Esophagus muscularis mucosa (tissue), 4 donors: ENCODE measurements at regions not wholly inside any gene's neighbourhood (a gene's known extent, or its start where the extent isn't known, plus 50 kb on each side); places are given as distances from the start of the nearest gene placed in this dataset.

Source experiments
- CTCF ChIP-seq, 3 experiments: fragments of 200-600 bp in 2 of 3; fragments of 450-650 bp in 1 of 3; sonication (generic) in 2 of 3; IDR thresholded peaks; one replicate each; pipeline ENCODE4 v1.5.1; 2017 to 2019; ENCODE audit warnings: antibody characterized with exemption in 3 of 3, mild to moderate bottlenecking in 2 of 3, moderate library complexity in 1 of 3
- EP300 ChIP-seq: sonication (generic); formaldehyde crosslinking; IDR thresholded peaks from one replicate; pipeline ENCODE4 v1.6.1; 2017; ENCODE audit warnings: antibody characterized with exemption
- POLR2A ChIP-seq: fragments of 450-650 bp; IDR thresholded peaks from one replicate; pipeline ENCODE4 v1.6.1; 2017; ENCODE audit warnings: antibody characterized with exemption, moderate library complexity, mild to moderate bottlenecking, low read depth

- TF ChIP-seq EP300, result no peak
- no peak for TF ChIP-seq POLR2A
- TF ChIP-seq CTCF (IDR thresholded peaks at IDR 0.05), result no peak
Measured at GRCh38 chr7:49623943-49624342, 149.5 kb upstream of the VWC2 start.
